ENCODE measurements at regions not wholly inside any gene's neighbourhood (a gene's known extent, or its start where the extent isn't known, plus 50 kb on each side); places are given as distances from the start of the nearest gene placed in this dataset.

DNA sequence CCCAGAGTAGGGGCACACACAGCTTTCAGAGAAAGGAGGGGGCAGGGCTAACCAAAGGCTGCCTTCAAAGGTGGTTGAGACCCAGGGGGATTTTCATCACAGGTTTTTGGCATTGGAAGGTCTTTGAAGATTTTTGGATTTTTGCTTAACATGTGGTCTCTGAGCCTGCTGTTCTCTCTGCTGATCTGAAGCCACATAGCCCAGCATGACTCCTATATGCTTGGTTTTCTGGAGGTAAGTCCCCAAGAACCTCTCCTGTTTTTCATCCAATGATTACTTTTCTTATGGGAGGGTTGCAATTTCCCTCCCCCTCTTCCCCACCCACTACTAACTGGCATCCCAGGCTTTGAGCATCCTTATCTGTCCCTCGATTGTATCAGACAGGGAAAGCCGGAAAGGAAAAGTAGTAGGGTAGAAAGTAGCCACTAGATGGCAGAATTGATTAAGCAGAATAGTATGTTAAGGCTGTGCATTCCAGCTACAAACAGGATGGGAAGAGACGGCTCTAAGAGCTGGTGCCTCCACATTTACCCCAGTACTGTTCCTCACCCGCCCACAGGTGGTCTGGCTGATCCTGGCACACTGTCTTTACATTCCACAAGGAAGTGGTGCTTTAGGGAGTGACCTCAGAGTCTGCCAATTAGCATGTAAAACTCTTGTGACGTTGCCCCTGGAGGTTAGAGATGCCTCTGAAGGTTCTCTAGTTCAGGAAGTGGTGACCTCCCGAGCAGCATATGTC lies 218.9 kb upstream of the EDNRB start:
- CTCF ChIA-PET, result interaction anchor here (0.6 to 1.0 kb wide), 3 partner anchors 104 to 841 kb away, joined by 3 to 8 read pairs (median 5); no protein-coding TSS in a partner anchor

DNA sequence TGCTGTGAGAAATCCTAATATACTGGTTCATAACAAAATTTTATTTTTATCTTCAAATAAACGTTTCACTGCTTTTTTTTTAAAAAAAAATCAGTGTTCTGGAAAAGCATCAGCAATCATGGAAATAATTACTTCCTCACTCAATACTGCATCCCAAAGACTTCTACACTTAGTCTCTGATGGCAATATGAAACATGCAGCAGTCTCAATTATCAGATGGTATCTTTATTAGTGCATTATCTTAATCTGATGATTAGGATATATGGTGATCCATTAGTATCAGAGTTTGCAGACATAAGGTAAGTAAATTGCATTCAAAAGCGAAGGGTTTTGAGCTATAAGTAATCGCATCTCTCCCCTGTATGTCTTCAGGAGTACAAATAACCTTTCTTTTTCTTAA lies 218.3 kb upstream of the EDNRB start:
- DNase-seq (no peak), ATAC-seq (no peak)
- Histone ChIP-seq H3K36me3 (ENCODE audit: low read depth, low read length) (no peaks in the 10 kb centered on the region; the same call in 1 of the 2 replicates), H3K9ac (ENCODE audit: low read length) (no peak overlapping the region), H2AFZ (ENCODE audit: low read length) (no peak overlapping the region), H3K27ac (ENCODE audit: low read length) (no peak overlapping the region), H4K20me1 (ENCODE audit: low read length) (no peaks in the 10 kb centered on the region), H3K4me1 (ENCODE audit: insufficient read depth, low read length) (no peaks in the 10 kb centered on the region), H3K9me2 (replicated peaks; ENCODE audit: low read length) (no peaks in the 10 kb centered on the region), H3K9me3 (ENCODE audit: low read length) (no peaks in the 10 kb centered on the region), H3F3A (ENCODE audit: low read length, unreplicated experiment) (no peaks in the 10 kb centered on the region), H3K27me3 (ENCODE audit: low read length) (no peaks in the 10 kb centered on the region), H3K4me2 (ENCODE audit: low read length) (no peak overlapping the region), H3K4me3 (ENCODE audit: low read length) (no peak overlapping the region), H3K79me2 (ENCODE audit: low read length) (no peaks in the 10 kb centered on the region)
- intact Hi-C loops (cut with micrococcal nuclease), result loop anchor here (1.0 to 10.0 kb wide), 3 partner anchors 550 to 841 kb away; no protein-coding TSS in a partner anchor
- TF ChIP-seq EZH2phosphoT487 (IDR thresholded peaks at IDR 0.05; ENCODE audit: borderline replicate concordance, low read length) (no peak), EZH2 (IDR thresholded peaks at IDR 0.05; ENCODE audit: low read length, unreplicated experiment) (no peak)
- TF ChIP-seq, protein P1, sequence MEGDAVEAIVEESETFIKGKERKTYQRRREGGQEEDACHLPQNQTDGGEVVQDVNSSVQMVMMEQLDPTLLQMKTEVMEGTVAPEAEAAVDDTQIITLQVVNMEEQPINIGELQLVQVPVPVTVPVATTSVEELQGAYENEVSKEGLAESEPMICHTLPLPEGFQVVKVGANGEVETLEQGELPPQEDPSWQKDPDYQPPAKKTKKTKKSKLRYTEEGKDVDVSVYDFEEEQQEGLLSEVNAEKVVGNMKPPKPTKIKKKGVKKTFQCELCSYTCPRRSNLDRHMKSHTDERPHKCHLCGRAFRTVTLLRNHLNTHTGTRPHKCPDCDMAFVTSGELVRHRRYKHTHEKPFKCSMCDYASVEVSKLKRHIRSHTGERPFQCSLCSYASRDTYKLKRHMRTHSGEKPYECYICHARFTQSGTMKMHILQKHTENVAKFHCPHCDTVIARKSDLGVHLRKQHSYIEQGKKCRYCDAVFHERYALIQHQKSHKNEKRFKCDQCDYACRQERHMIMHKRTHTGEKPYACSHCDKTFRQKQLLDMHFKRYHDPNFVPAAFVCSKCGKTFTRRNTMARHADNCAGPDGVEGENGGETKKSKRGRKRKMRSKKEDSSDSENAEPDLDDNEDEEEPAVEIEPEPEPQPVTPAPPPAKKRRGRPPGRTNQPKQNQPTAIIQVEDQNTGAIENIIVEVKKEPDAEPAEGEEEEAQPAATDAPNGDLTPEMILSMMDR (conservative IDR thresholded peaks at IDR 0.05; ENCODE audit: low read depth, low read length), result no peak
- ChIA-PET CTCF (no interaction called here), POLR2A (ENCODE audit: unreplicated experiment) (no interaction called here)
- BruUV-seq (replicated peaks), result no TSS peak

More for the DNA sequence above, 218.9 kb upstream of the EDNRB start:
- DNase-seq, result peak; percentile 78
- Histone ChIP-seq H3K36me3 (ENCODE audit: low read depth, low read length) (no peaks in the 10 kb centered on the region), H3K27ac (ENCODE audit: low read length) (no peak overlapping the region), H3K79me2 (ENCODE audit: low read length) (no peaks in the 10 kb centered on the region), H3F3A (ENCODE audit: low read length, unreplicated experiment) (no peaks in the 10 kb centered on the region), H3K9me2 (replicated peaks; ENCODE audit: low read length) (no peaks in the 10 kb centered on the region), H2AFZ (ENCODE audit: low read length) (0 out of 2 replicates have a peak overlapping the region, but pooled peaks have one; percentile 13), H3K4me2 (ENCODE audit: low read length) (no peak overlapping the region), H3K9ac (ENCODE audit: low read length) (no peak overlapping the region), H3K9me3 (ENCODE audit: low read length) (no peaks in the 10 kb centered on the region), H3K27me3 (ENCODE audit: low read length) (no peaks in the 10 kb centered on the region), H3K4me1 (ENCODE audit: insufficient read depth, low read length) (no peaks in the 10 kb centered on the region), H3K4me3 (ENCODE audit: low read length) (no peak overlapping the region), H4K20me1 (ENCODE audit: low read length) (no peaks in the 10 kb centered on the region)
- POLR2A ChIA-PET (ENCODE audit: unreplicated experiment), result no interaction called here
- peak; percentile 96 for ATAC-seq
- no peak for TF ChIP-seq EZH2phosphoT487 (IDR thresholded peaks at IDR 0.05; ENCODE audit: borderline replicate concordance, low read length)
- TF ChIP-seq EZH2 (IDR thresholded peaks at IDR 0.05; ENCODE audit: low read length, unreplicated experiment), result no peak
- TF ChIP-seq, protein P1 (conservative IDR thresholded peaks at IDR 0.05; ENCODE audit: low read depth, low read length), result peak; percentile 65
- intact Hi-C loops (cut with micrococcal nuclease), result loop anchor here (1.0 to 10.0 kb wide), 3 partner anchors 550 to 841 kb away; no protein-coding TSS in a partner anchor
- no TSS peak for BruUV-seq (replicated peaks)

DNA sequence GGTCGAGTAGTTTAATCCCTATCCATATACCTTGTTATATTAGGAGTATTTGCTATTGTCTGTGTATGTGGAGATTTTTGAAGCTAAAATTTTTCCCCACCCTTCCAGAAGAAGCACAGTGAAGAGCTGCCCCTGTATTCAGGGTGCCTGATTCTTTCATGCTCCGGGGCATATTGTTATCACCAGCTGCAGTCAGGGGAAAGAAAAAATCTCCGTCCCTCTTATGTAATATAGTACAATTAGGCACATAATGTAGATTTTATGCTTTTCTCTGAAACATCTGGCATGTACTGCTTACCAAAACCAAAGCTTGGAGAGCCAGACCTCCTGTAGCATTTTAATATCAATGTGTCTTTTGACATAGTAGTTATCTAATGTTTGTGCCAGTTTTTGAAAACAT lies 214.9 kb upstream of the EDNRB start:
- CTCF ChIA-PET, result no interaction called here
- Histone ChIP-seq H3K9me3 (ENCODE audit: low read length) (no peaks in the 10 kb centered on the region), H3K9ac (ENCODE audit: low read length) (no peak overlapping the region), H3F3A (ENCODE audit: low read length, unreplicated experiment) (no peaks in the 10 kb centered on the region), H3K9me2 (replicated peaks; ENCODE audit: low read length) (no peaks in the 10 kb centered on the region), H3K4me3 (ENCODE audit: low read length) (no peak overlapping the region), H3K36me3 (ENCODE audit: low read depth, low read length) (no peaks in the 10 kb centered on the region; the same call in 1 of the 2 replicates), H2AFZ (ENCODE audit: low read length) (no peak overlapping the region), H4K20me1 (ENCODE audit: low read length) (no peaks in the 10 kb centered on the region), H3K4me1 (ENCODE audit: insufficient read depth, low read length) (no peaks in the 10 kb centered on the region), H3K79me2 (ENCODE audit: low read length) (no peaks in the 10 kb centered on the region), H3K4me2 (ENCODE audit: low read length) (no peak overlapping the region), H3K27ac (ENCODE audit: low read length) (no peak overlapping the region), H3K27me3 (ENCODE audit: low read length) (no peaks in the 10 kb centered on the region)
- BruUV-seq (replicated peaks), result no TSS peak
- intact Hi-C loops (cut with micrococcal nuclease), result loop anchor here (10.0 kb wide), 1 partner anchor 631 kb away; no protein-coding TSS in a partner anchor
- DNase-seq (no peak), ATAC-seq (no peak)
- TF ChIP-seq EZH2 (IDR thresholded peaks at IDR 0.05; ENCODE audit: low read length, unreplicated experiment) (no peak), EZH2phosphoT487 (IDR thresholded peaks at IDR 0.05; ENCODE audit: borderline replicate concordance, low read length) (no peak)
- TF ChIP-seq, protein P1 (conservative IDR thresholded peaks at IDR 0.05; ENCODE audit: low read depth, low read length), result no peak
- POLR2A ChIA-PET (ENCODE audit: unreplicated experiment), result no interaction called here
